Neural cell (in vitro differentiated cells): ENCODE measurements at regions not wholly inside any gene's neighbourhood (a gene's known extent, or its start where the extent isn't known, plus 50 kb on each side); places are given as distances from the start of the nearest gene placed in this dataset.

Source experiments
- H2AFZ ChIP-seq: fragments of 200-600, 300-800 bp; sonication (generic), shearing (Covaris generic); 2 replicates; pipeline ENCODE4 v1.6.0; 2014; ENCODE audit warnings: low read depth, mild to moderate bottlenecking, antibody characterized with exemption, low read length, moderate library complexity
- H3F3A ChIP-seq: fragments of 200-600 bp; shearing (Covaris generic); 2 replicates; pipeline ENCODE4 v1.6.1; 2016; ENCODE audit warnings: mild to moderate bottlenecking, moderate library complexity, mixed read lengths, antibody characterized with exemption, low read length; ENCODE audit not compliant: insufficient read depth, poor library complexity, severe bottlenecking
- H3K27ac ChIP-seq: fragments of 200-600, 300-800 bp; sonication (generic), shearing (Covaris generic); 2 replicates; pipeline ENCODE4 v1.5.1; 2014; ENCODE audit warnings: mild to moderate bottlenecking, low read length, moderate library complexity
- H3K27me3 ChIP-seq: fragments of 300-800, 200-600 bp; sonication (generic), shearing (Covaris generic); 2 replicates; pipeline ENCODE4 v1.6.0; 2014; ENCODE audit warnings: mild to moderate bottlenecking, low read depth, low read length, moderate library complexity; ENCODE audit not compliant: insufficient read depth
- H3K36me3 ChIP-seq: fragments of 300-800, 200-600 bp; sonication (generic), shearing (Covaris generic); 2 replicates; pipeline ENCODE4 v1.5.1; 2014; ENCODE audit warnings: mild to moderate bottlenecking, antibody characterized with exemption, low read length, moderate library complexity; ENCODE audit not compliant: insufficient read depth
- H3K4me2 ChIP-seq: fragments of 300-800, 200-600 bp; sonication (generic), shearing (Covaris generic); 2 replicates; pipeline ENCODE4 v1.6.0; 2014; ENCODE audit warnings: mild to moderate bottlenecking, low read length
- H3K4me3 ChIP-seq: fragments of 300-800, 200-600 bp; sonication (generic), shearing (Covaris generic); 2 replicates; pipeline ENCODE4 v1.5.1; 2014; ENCODE audit warnings: mild to moderate bottlenecking, low read length, moderate library complexity
- H3K79me2 ChIP-seq: fragments of 200-600 bp; shearing (Covaris generic); replicated peaks from 2 replicates; pipeline ENCODE4 v1.6.0; 2014; ENCODE audit warnings: mild to moderate bottlenecking, low read length, moderate library complexity; ENCODE audit not compliant: insufficient read depth
- H3K9ac ChIP-seq: fragments of 300-800, 200-600 bp; sonication (generic), shearing (Covaris generic); 2 replicates; pipeline ENCODE4 v1.6.1; 2016; ENCODE audit warnings: mild to moderate bottlenecking, low read length, mixed read lengths
- H3K9me2 ChIP-seq: fragments of 200-600 bp; shearing (Covaris generic); 2 replicates; pipeline ENCODE4 v1.6.1; 2016; ENCODE audit warnings: mild to moderate bottlenecking, low read length, mixed read lengths; ENCODE audit not compliant: insufficient read depth
- H3K9me3 ChIP-seq: fragments of 200-600, 300-800 bp; sonication (generic), shearing (Covaris generic); 2 replicates; pipeline ENCODE4 v1.6.1; 2016; ENCODE audit warnings: mild to moderate bottlenecking, mixed run types, low read length, moderate library complexity, mixed read lengths
- H4K20me1 ChIP-seq: fragments of 200-600 bp; shearing (Covaris generic); 2 replicates; pipeline ENCODE4 v1.6.1; 2016; ENCODE audit warnings: mild to moderate bottlenecking, mixed run types; ENCODE audit not compliant: insufficient read depth
- EP300 ChIP-seq: fragments of 450-650 bp; conservative IDR thresholded peaks from 2 replicates; pipeline ENCODE4 v1.6.1; 2014; ENCODE audit warnings: antibody characterized with exemption, mild to moderate bottlenecking, moderate library complexity; ENCODE audit not compliant: poor library complexity, severe bottlenecking
- EZH2 ChIP-seq: fragments of 200-600, 300-800 bp; shearing (Covaris generic), sonication (generic); IDR thresholded peaks from 2 replicates; pipeline ENCODE4 v1.6.1; 2014; ENCODE audit warnings: antibody characterized with exemption, low read length, borderline replicate concordance, mild to moderate bottlenecking; ENCODE audit not compliant: insufficient read depth, poor library complexity, severe bottlenecking
- MXI1 ChIP-seq: fragments of 450-650 bp; conservative IDR thresholded peaks from 2 replicates; pipeline ENCODE4 v1.6.1; 2014; ENCODE audit warnings: antibody characterized with exemption, mild to moderate bottlenecking; ENCODE audit not compliant: poor library complexity, severe bottlenecking
- POLR2AphosphoS5 ChIP-seq: IDR thresholded peaks from 2 replicates; pipeline ENCODE4 v1.6.1; 2012
- RAD21 ChIP-seq: fragments of 450-650 bp; conservative IDR thresholded peaks from 2 replicates; pipeline ENCODE4 v1.6.1; 2014; ENCODE audit warnings: antibody characterized with exemption, mild to moderate bottlenecking, moderate library complexity
- REST ChIP-seq: IDR thresholded peaks from 2 replicates; pipeline ENCODE4 v1.6.1; 2012; ENCODE audit warnings: borderline replicate concordance
- SMC3 ChIP-seq: fragments of 450-650 bp; conservative IDR thresholded peaks from 2 replicates; pipeline ENCODE4 v1.6.1; 2014; ENCODE audit warnings: antibody characterized with exemption, mild to moderate bottlenecking, moderate library complexity; ENCODE audit not compliant: poor library complexity
- TAF1 ChIP-seq: IDR thresholded peaks from 2 replicates; pipeline ENCODE4 v1.6.1; 2012; ENCODE audit warnings: low read depth
- TF ChIP-seq, protein P1 (sequence below): fragments of 450-650 bp; IDR thresholded peaks from 2 replicates; pipeline ENCODE4 v1.5.1; 2014; ENCODE audit warnings: antibody characterized with exemption, mild to moderate bottlenecking, moderate library complexity; ENCODE audit not compliant: poor library complexity, severe bottlenecking

DNA sequence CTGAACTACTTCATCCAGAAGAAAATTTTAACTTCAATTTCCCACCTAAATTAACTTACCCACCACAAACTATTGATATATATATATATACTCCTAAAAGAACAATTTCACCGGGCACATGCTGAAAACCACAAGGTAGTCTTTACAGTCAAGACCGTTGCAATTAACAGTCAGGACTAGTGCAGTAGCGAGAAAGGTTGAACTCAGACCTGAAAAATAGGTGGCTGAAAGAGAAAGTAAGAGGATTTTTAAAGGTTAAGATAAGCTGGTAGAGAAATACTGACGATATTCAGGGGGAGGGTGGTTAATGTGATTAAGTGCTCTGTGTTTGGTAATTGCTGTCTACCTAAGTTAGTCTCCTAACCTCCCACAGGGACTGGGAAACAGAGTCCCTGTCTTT, 1153.5 kb upstream of the TMPRSS15 start:
- no peaks in the 10 kb centered on the region for H3K9me2 ChIP-seq
- no peaks in the 10 kb centered on the region for H4K20me1 ChIP-seq
- H2AFZ ChIP-seq, result no peak overlapping the region
- no peak overlapping the region for H3K4me2 ChIP-seq
- H3K9me3 ChIP-seq, result no peaks in the 10 kb centered on the region
- TF ChIP-seq, protein P1, sequence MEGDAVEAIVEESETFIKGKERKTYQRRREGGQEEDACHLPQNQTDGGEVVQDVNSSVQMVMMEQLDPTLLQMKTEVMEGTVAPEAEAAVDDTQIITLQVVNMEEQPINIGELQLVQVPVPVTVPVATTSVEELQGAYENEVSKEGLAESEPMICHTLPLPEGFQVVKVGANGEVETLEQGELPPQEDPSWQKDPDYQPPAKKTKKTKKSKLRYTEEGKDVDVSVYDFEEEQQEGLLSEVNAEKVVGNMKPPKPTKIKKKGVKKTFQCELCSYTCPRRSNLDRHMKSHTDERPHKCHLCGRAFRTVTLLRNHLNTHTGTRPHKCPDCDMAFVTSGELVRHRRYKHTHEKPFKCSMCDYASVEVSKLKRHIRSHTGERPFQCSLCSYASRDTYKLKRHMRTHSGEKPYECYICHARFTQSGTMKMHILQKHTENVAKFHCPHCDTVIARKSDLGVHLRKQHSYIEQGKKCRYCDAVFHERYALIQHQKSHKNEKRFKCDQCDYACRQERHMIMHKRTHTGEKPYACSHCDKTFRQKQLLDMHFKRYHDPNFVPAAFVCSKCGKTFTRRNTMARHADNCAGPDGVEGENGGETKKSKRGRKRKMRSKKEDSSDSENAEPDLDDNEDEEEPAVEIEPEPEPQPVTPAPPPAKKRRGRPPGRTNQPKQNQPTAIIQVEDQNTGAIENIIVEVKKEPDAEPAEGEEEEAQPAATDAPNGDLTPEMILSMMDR, result no peak
- TF ChIP-seq REST (no peak), EZH2 (no peak), EP300 (no peak), SMC3 (no peak), POLR2AphosphoS5 (no peak), RAD21 (no peak), MXI1 (no peak), TAF1 (no peak)
- no peak overlapping the region for H3K9ac ChIP-seq
- no peaks in the 10 kb centered on the region for H3F3A ChIP-seq
- H3K4me3 ChIP-seq, result no peak overlapping the region
- H3K36me3 ChIP-seq, result no peaks in the 10 kb centered on the region
- H3K27ac ChIP-seq, result no peak overlapping the region
- no peaks in the 10 kb centered on the region for H3K79me2 ChIP-seq
- no peaks in the 10 kb centered on the region for H3K27me3 ChIP-seq

DNA sequence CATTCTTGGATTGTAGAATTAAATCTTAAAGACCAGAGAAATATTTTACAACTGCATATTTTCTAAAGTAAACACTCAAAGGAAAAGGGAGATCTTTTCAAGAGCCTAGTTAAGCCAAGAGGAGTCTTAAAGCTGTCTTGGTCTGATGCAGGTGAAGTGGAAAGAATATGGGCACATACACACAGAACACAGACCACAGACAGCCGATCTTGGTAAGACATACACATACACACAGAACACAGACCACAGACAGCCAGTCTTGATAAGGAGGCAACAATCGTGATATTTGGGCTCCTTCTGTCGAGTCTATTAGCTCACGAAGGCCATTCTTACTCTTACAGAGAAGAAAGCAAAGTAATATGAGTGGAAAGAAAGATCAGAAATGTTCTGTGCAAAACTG, 1153.9 kb upstream of the TMPRSS15 start:
- no peaks in the 10 kb centered on the region for H3K9me3 ChIP-seq
- H4K20me1 ChIP-seq, result no peaks in the 10 kb centered on the region
- no peak overlapping the region for H3K4me3 ChIP-seq
- H3K79me2 ChIP-seq, result no peaks in the 10 kb centered on the region
- TF ChIP-seq, protein P1, result no peak
- TF ChIP-seq EZH2, result no peak
- no peaks in the 10 kb centered on the region for H3K9me2 ChIP-seq
- no peaks in the 10 kb centered on the region for H3K27me3 ChIP-seq
- no peak overlapping the region for H3K4me2 ChIP-seq
- no peak overlapping the region for H2AFZ ChIP-seq
- H3K9ac ChIP-seq, result no peak overlapping the region
- H3K27ac ChIP-seq, result no peak overlapping the region
- no peaks in the 10 kb centered on the region for H3K36me3 ChIP-seq
- H3F3A ChIP-seq, result no peaks in the 10 kb centered on the region
